Stimulated activated naive B cell treated with anti-CD40 and anti-IgM and Interleukin-4, amounts not matched to agents 10 μg/mL and 1 μg/mL and 100 μg/mL, for 72 hours (primary cell): ENCODE measurements at regions not wholly inside any gene's neighbourhood (a gene's known extent, or its start where the extent isn't known, plus 50 kb on each side); places are given as distances from the start of the nearest gene placed in this dataset.

Experiments used
- ATAC-seq, 2 donors: fragments of 150-1000 bp; cut with Tn5 transposase; replicated peaks; 2 replicates each; pipeline ENCODE4 v1.10.0; 2021; ENCODE audit warnings: moderate library complexity in 1 of 2
- DNase-seq: peaks from one replicate; pipeline ENCODE4 v3.0.0; 2021
- H3K27ac Mint-ChIP-seq: one replicate; pipeline ENCODE4 v1.8.0; 2022; ENCODE audit warnings: mild to moderate bottlenecking, mixed read lengths
- H3K27me3 Mint-ChIP-seq, 2 donors: one replicate each; pipeline ENCODE4 v1.8.0; 2022; ENCODE audit warnings: mixed read lengths in 2 of 2
- H3K36me3 Mint-ChIP-seq, 2 donors: one replicate each; pipeline ENCODE4 v1.8.0; 2022; ENCODE audit warnings: mixed read lengths in 2 of 2, mild to moderate bottlenecking in 1 of 2
- H3K4me1 Mint-ChIP-seq, 2 donors: one replicate each; pipeline ENCODE4 v1.8.0; 2022; ENCODE audit warnings: mixed read lengths in 2 of 2, mild to moderate bottlenecking in 1 of 2
- H3K4me3 Mint-ChIP-seq, 2 donors: one replicate each; pipeline ENCODE4 v1.8.0; 2022; ENCODE audit warnings: mild to moderate bottlenecking in 2 of 2, mixed read lengths in 2 of 2, moderate library complexity in 1 of 2
- H3K9me3 Mint-ChIP-seq, 2 donors: one replicate each; pipeline ENCODE4 v1.8.0; 2022; ENCODE audit warnings: mixed read lengths in 2 of 2, mild to moderate bottlenecking in 1 of 2

GRCh38 chr13:67630640-67631039, 400.5 kb upstream of the PCDH9 start:
- Mint-ChIP-seq H3K27me3 (no peaks in the 10 kb centered on the region), H3K4me3 (no peak overlapping the region), H3K36me3 (no peaks in the 10 kb centered on the region), H3K9me3 (no peaks in the 10 kb centered on the region), H3K4me1 (no peaks in the 10 kb centered on the region), H3K27ac (no peak overlapping the region)
- DNase-seq (no peak), ATAC-seq (no peak)

DNA sequence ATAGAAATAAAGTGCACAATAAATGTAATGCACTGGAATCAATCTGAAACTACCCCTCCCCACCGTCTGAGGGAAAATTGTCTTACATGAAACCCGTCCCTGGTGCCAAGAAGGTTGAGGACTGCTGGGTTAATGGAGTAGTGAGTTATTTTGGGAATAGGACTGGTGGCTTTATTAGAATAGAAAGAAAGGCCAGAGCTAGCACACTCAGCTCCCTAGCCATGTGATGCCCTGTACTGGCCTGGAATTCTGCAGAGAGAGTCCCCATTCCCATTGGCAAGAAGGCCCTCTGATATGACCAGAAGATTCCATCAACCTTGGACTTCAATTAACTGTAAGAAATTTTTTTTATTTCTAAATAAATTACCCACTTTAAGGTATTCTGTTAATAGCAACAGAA, 393.5 kb upstream of the PCDH9 start:
- H3K4me3 Mint-ChIP-seq, result no peak overlapping the region
- no peak for ATAC-seq
- DNase-seq, result no peak
- H3K27ac Mint-ChIP-seq, result no peak overlapping the region
- no peaks in the 10 kb centered on the region for H3K9me3 Mint-ChIP-seq
- no peaks in the 10 kb centered on the region for H3K4me1 Mint-ChIP-seq
- no peaks in the 10 kb centered on the region for H3K27me3 Mint-ChIP-seq
- H3K36me3 Mint-ChIP-seq, result no peaks in the 10 kb centered on the region

GRCh38 chr13:67620665-67621064, 390.5 kb upstream of the PCDH9 start:
- H3K27ac Mint-ChIP-seq, result no peak overlapping the region
- no peaks in the 10 kb centered on the region for H3K36me3 Mint-ChIP-seq
- ATAC-seq (no peak), DNase-seq (no peak)
- H3K27me3 Mint-ChIP-seq, result no peaks in the 10 kb centered on the region
- no peaks in the 10 kb centered on the region for H3K4me1 Mint-ChIP-seq
- no peaks in the 10 kb centered on the region for H3K9me3 Mint-ChIP-seq
- no peak overlapping the region for H3K4me3 Mint-ChIP-seq

GRCh38 chr13:67619995-67620380, 389.9 kb upstream of the PCDH9 start:
- no peaks in the 10 kb centered on the region for H3K9me3 Mint-ChIP-seq
- H3K36me3 Mint-ChIP-seq, result no peaks in the 10 kb centered on the region
- H3K27me3 Mint-ChIP-seq, result no peaks in the 10 kb centered on the region
- no peak overlapping the region for H3K27ac Mint-ChIP-seq
- DNase-seq (no peak), ATAC-seq (no peak)
- H3K4me3 Mint-ChIP-seq, result no peak overlapping the region
- H3K4me1 Mint-ChIP-seq, result no peaks in the 10 kb centered on the region

GRCh38 chr13:67619351-67619994, 389.3 kb upstream of the PCDH9 start:
- H3K36me3 Mint-ChIP-seq, result no peaks in the 10 kb centered on the region
- H3K9me3 Mint-ChIP-seq, result no peaks in the 10 kb centered on the region
- H3K4me3 Mint-ChIP-seq, result no peak overlapping the region
- DNase-seq (no peak), ATAC-seq (no peak)
- no peak overlapping the region for H3K27ac Mint-ChIP-seq
- no peaks in the 10 kb centered on the region for H3K27me3 Mint-ChIP-seq
- no peaks in the 10 kb centered on the region for H3K4me1 Mint-ChIP-seq

DNA sequence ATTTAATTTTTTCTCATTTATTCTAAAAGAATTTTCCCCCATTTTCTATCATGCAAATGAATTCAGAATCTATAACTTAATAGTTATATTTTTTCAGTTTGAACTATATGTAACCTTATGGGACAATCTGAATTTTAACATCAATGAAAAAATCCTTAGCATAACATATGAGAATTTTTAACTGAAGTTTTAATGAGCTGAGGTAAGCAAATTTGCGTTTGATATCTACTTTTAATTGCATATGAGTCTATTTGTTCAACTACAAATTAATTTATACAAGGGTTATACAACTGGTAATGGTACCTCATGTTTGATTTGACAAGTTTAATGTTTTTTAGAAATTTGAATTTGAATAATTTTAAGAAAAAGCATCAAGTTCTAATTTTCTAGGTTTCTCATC, 384.4 kb upstream of the PCDH9 start:
- Mint-ChIP-seq H3K27me3 (no peaks in the 10 kb centered on the region), H3K27ac (no peak overlapping the region)

DNA sequence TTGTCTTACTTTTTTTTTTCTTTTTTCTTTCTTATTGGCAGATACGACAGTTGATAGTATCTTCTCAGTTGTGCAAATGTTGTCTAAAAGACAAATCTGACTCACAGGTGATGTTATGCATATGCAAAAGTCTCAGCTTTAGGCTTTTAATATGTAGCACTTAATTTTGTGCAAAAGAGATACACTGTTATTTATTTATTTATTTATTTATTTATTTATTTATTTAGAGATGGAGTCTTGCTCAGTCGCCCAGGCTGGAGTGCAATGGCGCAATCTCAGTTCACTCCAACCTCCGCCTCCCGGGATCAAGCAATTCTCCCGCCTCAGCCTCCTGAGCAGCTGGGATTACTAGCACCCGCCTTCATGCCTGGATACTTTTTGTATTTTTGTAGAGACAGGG, 383.9 kb upstream of the PCDH9 start:
- DNase-seq (no peak), ATAC-seq (no peak)
- no peak overlapping the region for H3K4me3 Mint-ChIP-seq
- H3K9me3 Mint-ChIP-seq, result no peaks in the 10 kb centered on the region
- no peaks in the 10 kb centered on the region for H3K27me3 Mint-ChIP-seq
- no peak overlapping the region for H3K27ac Mint-ChIP-seq
- H3K36me3 Mint-ChIP-seq, result no peaks in the 10 kb centered on the region
- H3K4me1 Mint-ChIP-seq, result no peaks in the 10 kb centered on the region

More for the DNA sequence above, 384.4 kb upstream of the PCDH9 start:
- DNase-seq (no peak), ATAC-seq (no peak)
- no peaks in the 10 kb centered on the region for H3K4me1 Mint-ChIP-seq
- H3K9me3 Mint-ChIP-seq, result no peaks in the 10 kb centered on the region
- no peak overlapping the region for H3K4me3 Mint-ChIP-seq
- H3K36me3 Mint-ChIP-seq, result no peaks in the 10 kb centered on the region

GRCh38 chr13:67588607-67589006, 358.5 kb upstream of the PCDH9 start:
- peaks cover 3 to 4% of the 10 kb centered on the region in 2 donors for H3K9me3 Mint-ChIP-seq
- H3K27me3 Mint-ChIP-seq, result no peaks in the 10 kb centered on the region
- ATAC-seq (no peak), DNase-seq (no peak)
- no peaks in the 10 kb centered on the region for H3K4me1 Mint-ChIP-seq
- no peaks in the 10 kb centered on the region for H3K36me3 Mint-ChIP-seq
- no peak overlapping the region for H3K27ac Mint-ChIP-seq
- no peak overlapping the region for H3K4me3 Mint-ChIP-seq

- ATAC-seq (no peak), DNase-seq (no peak)
- Mint-ChIP-seq H3K27me3 (no peaks in the 10 kb centered on the region), H3K9me3 (peaks cover 4 to 5% of the 10 kb centered on the region in 2 donors), H3K4me1 (no peaks in the 10 kb centered on the region), H3K4me3 (no peak overlapping the region), H3K27ac (no peak overlapping the region), H3K36me3 (no peaks in the 10 kb centered on the region)
These were observed 347.2 kb upstream of the PCDH9 start for GRCh38 chr13:67577361-67577760.

- no peak for ATAC-seq
- no peaks in the 10 kb centered on the region for H3K27me3 Mint-ChIP-seq
- no peaks in the 10 kb centered on the region for H3K4me1 Mint-ChIP-seq
- peaks cover 4% of the 10 kb centered on the region in 2 donors for H3K9me3 Mint-ChIP-seq
- DNase-seq, result no peak
- H3K4me3 Mint-ChIP-seq, result no peak overlapping the region
- no peaks in the 10 kb centered on the region for H3K36me3 Mint-ChIP-seq
- H3K27ac Mint-ChIP-seq, result no peak overlapping the region
These were observed 344.4 kb upstream of the PCDH9 start for GRCh38 chr13:67574320-67575233.

DNA sequence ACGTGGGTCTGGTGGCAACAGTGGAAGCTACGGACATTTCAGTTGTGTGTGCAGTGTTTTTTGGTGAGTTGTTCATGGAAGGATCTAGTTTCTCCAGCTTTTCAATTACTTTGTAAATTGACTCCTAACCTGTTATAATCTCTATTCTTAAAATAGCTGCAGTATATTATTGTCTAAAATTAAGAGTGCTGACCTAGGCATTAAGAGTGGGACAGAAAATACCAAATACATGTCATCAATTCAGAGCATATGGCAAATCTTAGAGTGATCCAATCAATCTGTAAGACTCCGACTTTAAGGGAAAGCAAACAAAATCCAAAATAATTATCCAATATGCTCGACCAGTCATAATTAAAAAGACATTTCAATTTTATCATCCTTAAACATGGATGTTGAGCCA, 338.1 kb upstream of the PCDH9 start:
- no peaks in the 10 kb centered on the region for H3K4me1 Mint-ChIP-seq
- H3K36me3 Mint-ChIP-seq, result no peaks in the 10 kb centered on the region
- H3K9me3 Mint-ChIP-seq, result peaks cover 0 to 2% of the 10 kb centered on the region in 2 donors
- no peak overlapping the region for H3K4me3 Mint-ChIP-seq
- DNase-seq (no peak), ATAC-seq (no peak)
- H3K27me3 Mint-ChIP-seq, result no peaks in the 10 kb centered on the region
- no peak overlapping the region for H3K27ac Mint-ChIP-seq

GRCh38 chr13:67557642-67558241, 327.6 kb upstream of the PCDH9 start:
- no peaks in the 10 kb centered on the region for H3K4me1 Mint-ChIP-seq
- no peaks in the 10 kb centered on the region for H3K27me3 Mint-ChIP-seq
- peaks cover 4 to 10% of the 10 kb centered on the region in 2 donors for H3K9me3 Mint-ChIP-seq
- no peak overlapping the region for H3K4me3 Mint-ChIP-seq
- H3K27ac Mint-ChIP-seq, result no peak overlapping the region
- ATAC-seq, result no peak
- DNase-seq, result no peak
- no peaks in the 10 kb centered on the region for H3K36me3 Mint-ChIP-seq

DNA sequence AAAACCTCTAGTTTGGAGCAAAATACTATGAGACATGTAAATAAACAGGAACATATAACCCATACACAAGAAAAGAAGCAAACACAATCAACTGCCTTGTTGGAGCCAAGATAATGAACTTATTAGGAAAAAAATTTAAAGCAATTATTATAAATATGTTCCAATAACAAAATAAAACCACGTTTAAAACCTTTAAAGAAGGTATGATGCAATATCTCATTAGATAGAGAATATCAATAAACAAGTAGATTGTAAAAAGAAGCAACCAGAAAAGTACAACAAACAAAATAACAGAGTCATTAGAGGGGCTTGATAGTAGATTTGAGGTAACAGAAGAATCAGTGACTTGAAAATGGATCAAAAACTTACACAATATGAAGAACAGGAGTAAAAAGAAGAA, 327.0 kb upstream of the PCDH9 start:
- DNase-seq (no peak), ATAC-seq (no peak)
- Mint-ChIP-seq H3K4me3 (no peak overlapping the region), H3K4me1 (no peaks in the 10 kb centered on the region), H3K9me3 (peaks cover 4 to 10% of the 10 kb centered on the region in 2 donors), H3K27me3 (no peaks in the 10 kb centered on the region), H3K27ac (no peak overlapping the region), H3K36me3 (no peaks in the 10 kb centered on the region)

DNA sequence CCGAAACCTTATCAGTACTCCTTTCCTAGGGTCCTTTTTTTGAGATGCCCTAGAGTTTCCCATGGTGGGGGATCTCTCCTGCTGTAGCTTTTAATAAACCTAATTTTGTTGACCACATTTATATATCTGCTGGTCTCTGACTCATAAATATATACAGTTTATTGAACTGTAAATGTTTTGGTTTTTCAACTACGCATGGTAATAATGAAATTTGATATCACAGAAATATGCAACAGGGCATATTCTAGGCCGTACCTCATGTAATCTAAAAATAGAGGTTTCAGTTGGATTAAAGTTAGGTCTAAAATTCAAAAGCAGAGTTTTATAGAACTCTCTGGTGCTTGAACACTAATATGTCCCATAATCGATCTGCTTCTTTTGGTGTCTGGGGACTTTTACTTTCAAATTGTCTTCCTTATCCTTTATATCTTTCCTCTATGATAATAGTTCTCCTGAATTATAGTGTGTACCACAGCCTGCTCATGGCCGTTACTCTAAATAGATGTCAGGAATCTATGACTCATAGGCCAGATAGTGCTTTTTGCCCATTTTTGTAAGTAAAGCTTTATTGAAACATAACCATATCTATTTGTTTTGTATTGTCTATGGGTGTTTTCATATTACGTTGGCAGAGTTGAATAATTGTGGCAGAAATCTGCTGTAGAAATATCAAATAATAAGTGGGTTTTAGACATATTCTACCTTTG, 324.8 kb upstream of the PCDH9 start:
- Mint-ChIP-seq H3K4me3 (no peak overlapping the region), H3K27me3 (no peaks in the 10 kb centered on the region), H3K36me3 (no peaks in the 10 kb centered on the region), H3K9me3 (peaks cover 4 to 7% of the 10 kb centered on the region in 2 donors), H3K4me1 (no peaks in the 10 kb centered on the region), H3K27ac (no peak overlapping the region)
- DNase-seq (no peak), ATAC-seq (no peak)
